Testis (tissue), 2 donors: ENCODE measurements at regions not wholly inside any gene's neighbourhood (a gene's known extent, or its start where the extent isn't known, plus 50 kb on each side); places are given as distances from the start of the nearest gene placed in this dataset.

Experiments used
- DNase-seq: peaks from one replicate; pipeline ENCODE4 v3.0.0-alpha.2; 2019
- H3K27ac ChIP-seq, 2 donors: fragments of 200-600 bp; sonication (generic); one replicate each; pipeline ENCODE4 v1.5.1; 2019
- H3K27me3 ChIP-seq: fragments of 200-600 bp; sonication (generic); one replicate; pipeline ENCODE4 v1.5.1; 2019
- H3K36me3 ChIP-seq: fragments of 200-600 bp; sonication (generic); one replicate; pipeline ENCODE4 v1.5.1; 2017; ENCODE audit warnings: low read depth; ENCODE audit errors: missing control alignments
- H3K4me1 ChIP-seq: fragments of 200-600 bp; sonication (generic); one replicate; pipeline ENCODE4 v1.5.1; 2019
- H3K4me3 ChIP-seq, 2 donors: fragments of 200-600 bp; sonication (generic); one replicate each; pipeline ENCODE4 v1.5.1; 2017 to 2019
- H3K9me3 ChIP-seq: fragments of 200-600 bp; sonication (generic); one replicate; pipeline ENCODE4 v1.5.1; 2017
- CTCF ChIP-seq, 3 experiments: fragments of 450-650 bp in 2 of 3; fragments of 200-600 bp in 1 of 3; sonication (generic) in 1 of 3; IDR thresholded peaks; one replicate each; pipeline ENCODE4 v1.5.1; 2016 to 2019; ENCODE audit warnings: antibody characterized with exemption in 3 of 3, mild to moderate bottlenecking in 2 of 3, moderate library complexity in 1 of 3
- POLR2A ChIP-seq: fragments of 450-650 bp; IDR thresholded peaks from one replicate; pipeline ENCODE4 v1.6.1; 2017; ENCODE audit warnings: antibody characterized with exemption, mild to moderate bottlenecking, moderate library complexity
- WGBS, 2 donors: methylation state at CpG; one replicate each; pipeline ENCODE4 v1.1.5; 2018; 5-methylcytosine and 5-hydroxymethylcytosine counted together
- intact Hi-C: fragments of 100-400 bp; cut with DNase I; formaldehyde crosslinking; loops from one replicate; pipeline ENCODE4 v1.15.1; 2023; ENCODE audit warnings: low total_unique reads

GRCh38 chr12:28876196-28876798 is 272.8 kb upstream of the FAR2 start:
- intact Hi-C loops = no loop called here
- no peak overlapping the region for H3K4me3 ChIP-seq
- no peak overlapping the region for H3K27ac ChIP-seq
- TF ChIP-seq POLR2A = no peak
- TF ChIP-seq CTCF (IDR thresholded peaks at IDR 0.05) = no peak
- no peak for DNase-seq
- H3K9me3 ChIP-seq = no peaks in the 10 kb centered on the region
- H3K4me1 ChIP-seq = no peaks in the 10 kb centered on the region
- no peaks in the 10 kb centered on the region for H3K36me3 ChIP-seq
- WGBS, 2 donors = 43% methylated on average over 4 of the region's 4 CpGs
- H3K27me3 ChIP-seq = no peaks in the 10 kb centered on the region

- intact Hi-C loops = no loop called here
- TF ChIP-seq CTCF (IDR thresholded peaks at IDR 0.05) (no peak), POLR2A (no peak)
- 90 to 92% methylated on average over 1 of the region's 1 CpG for WGBS, 2 donors
Observed at GRCh38 chr12:28877854-28878253, 271.2 kb upstream of the FAR2 start.

GRCh38 chr12:28878629-28879028 is 270.4 kb upstream of the FAR2 start:
- Histone ChIP-seq H3K27ac (no peak overlapping the region), H3K4me3 (no peak overlapping the region), H3K36me3 (no peaks in the 10 kb centered on the region), H3K27me3 (no peaks in the 10 kb centered on the region), H3K9me3 (no peaks in the 10 kb centered on the region), H3K4me1 (no peaks in the 10 kb centered on the region)
- no peak for DNase-seq
- intact Hi-C loops = no loop called here
- no peak for TF ChIP-seq CTCF (IDR thresholded peaks at IDR 0.05)
- TF ChIP-seq POLR2A = no peak
- WGBS, 2 donors = 81 to 86% methylated on average over 2 of the region's 2 CpGs

More at GRCh38 chr12:28877854-28878253, 271.2 kb upstream of the FAR2 start:
- Histone ChIP-seq H3K9me3 (no peaks in the 10 kb centered on the region), H3K36me3 (no peaks in the 10 kb centered on the region), H3K27ac (no peak overlapping the region), H3K27me3 (no peaks in the 10 kb centered on the region), H3K4me1 (no peaks in the 10 kb centered on the region), H3K4me3 (no peak overlapping the region)
- no peak for DNase-seq

- Histone ChIP-seq H3K4me3 (no peak overlapping the region), H3K4me1 (no peaks in the 10 kb centered on the region), H3K27ac (no peak overlapping the region), H3K9me3 (no peaks in the 10 kb centered on the region), H3K36me3 (no peaks in the 10 kb centered on the region), H3K27me3 (no peaks in the 10 kb centered on the region)
- intact Hi-C loops = no loop called here
- WGBS, 2 donors = 90 to 97% methylated on average over 2 of the region's 2 CpGs
- TF ChIP-seq POLR2A = no peak
- TF ChIP-seq CTCF (IDR thresholded peaks at IDR 0.05) = no peak
- DNase-seq = no peak
Observed at GRCh38 chr12:28879379-28879778, 269.7 kb upstream of the FAR2 start.

GRCh38 chr12:28882444-28882843 is 266.6 kb upstream of the FAR2 start:
- Histone ChIP-seq H3K4me3 (no peak overlapping the region), H3K27me3 (no peaks in the 10 kb centered on the region), H3K4me1 (no peaks in the 10 kb centered on the region), H3K9me3 (no peaks in the 10 kb centered on the region), H3K27ac (no peak overlapping the region), H3K36me3 (no peaks in the 10 kb centered on the region)
- 88 to 90% methylated on average over 2 of the region's 2 CpGs for WGBS, 2 donors
- intact Hi-C loops = no loop called here
- TF ChIP-seq POLR2A (no peak), CTCF (IDR thresholded peaks at IDR 0.05) (no peak)
- no peak for DNase-seq
